B cell (primary cell): ENCODE measurements at regions not wholly inside any gene's neighbourhood (a gene's known extent, or its start where the extent isn't known, plus 50 kb on each side); places are given as distances from the start of the nearest gene placed in this dataset.

Source experiments
- CTCF ChIP-seq: fragments of 200-600 bp; IDR thresholded peaks from one replicate; pipeline ENCODE4 v1.8.0; 2022; ENCODE audit warnings: antibody characterized with exemption, mild to moderate bottlenecking
- EZH2 ChIP-seq: IDR thresholded peaks from 2 replicates; pipeline ENCODE4 v1.6.1; 2012; ENCODE audit warnings: borderline replicate concordance, low read depth, mild to moderate bottlenecking, moderate library complexity, low read length; ENCODE audit not compliant: insufficient read depth, poor library complexity, severe bottlenecking

GRCh38 chr4:31442236-31442635 lies 722.1 kb downstream of the PCDH7 start:
- no peak for TF ChIP-seq EZH2
- TF ChIP-seq CTCF, result no peak
